ENCODE measurements at regions not wholly inside any gene's neighbourhood (a gene's known extent, or its start where the extent isn't known, plus 50 kb on each side); places are given as distances from the start of the nearest gene placed in this dataset.

GRCh38 chr15:70186152-70186551, 88.4 kb upstream of the TLE3 start:
- TF ChIP-seq YY1 (IDR thresholded peaks at IDR 0.05; ENCODE audit: insufficient read depth, insufficient read length) (no peak), ZNF274 (IDR thresholded peaks at IDR 0.05; ENCODE audit: low read depth, low read length) (no peak)

Measured in NT2/D1 (cell line).